GM19463 (cell line): ENCODE measurements at regions not wholly inside any gene's neighbourhood (a gene's known extent, or its start where the extent isn't known, plus 50 kb on each side); places are given as distances from the start of the nearest gene placed in this dataset.
A peak's percentile ranks its signal among the peaks of the same experiment; 100 is the strongest.
"Not testable (repeated sequence)": the region's sequence is repeated elsewhere in the genome, so short reads cannot be mapped to it uniquely, and the experiment has no call there.

Experiments
- ATAC-seq: cut with Tn5 transposase; IDR thresholded peaks from one replicate; pipeline ENCODE4 v1.9.1; 2021; ENCODE audit warnings: mild to moderate bottlenecking, moderate library complexity; ENCODE audit not compliant: unreplicated experiment

DNA sequence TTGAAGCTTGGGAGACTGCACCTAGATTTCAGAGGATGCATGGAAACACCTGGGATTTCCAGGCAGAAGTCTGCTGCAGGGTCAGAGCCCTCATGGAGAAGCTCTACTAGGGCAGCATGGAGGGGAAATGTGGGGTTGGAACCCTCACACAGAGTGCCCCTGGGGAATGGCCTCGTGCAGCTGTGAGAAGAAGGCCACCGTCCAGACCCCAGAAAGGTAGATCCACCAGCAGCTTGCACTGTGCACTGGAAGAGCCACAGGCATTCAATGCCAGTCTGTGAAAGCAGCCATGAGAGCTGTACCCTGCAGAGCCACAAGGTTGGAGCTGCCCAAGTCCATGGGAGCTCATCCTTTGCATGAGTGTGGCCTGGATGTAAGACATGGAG is 285.3 kb upstream of the FAM174A start:
- ATAC-seq, result no peak

DNA sequence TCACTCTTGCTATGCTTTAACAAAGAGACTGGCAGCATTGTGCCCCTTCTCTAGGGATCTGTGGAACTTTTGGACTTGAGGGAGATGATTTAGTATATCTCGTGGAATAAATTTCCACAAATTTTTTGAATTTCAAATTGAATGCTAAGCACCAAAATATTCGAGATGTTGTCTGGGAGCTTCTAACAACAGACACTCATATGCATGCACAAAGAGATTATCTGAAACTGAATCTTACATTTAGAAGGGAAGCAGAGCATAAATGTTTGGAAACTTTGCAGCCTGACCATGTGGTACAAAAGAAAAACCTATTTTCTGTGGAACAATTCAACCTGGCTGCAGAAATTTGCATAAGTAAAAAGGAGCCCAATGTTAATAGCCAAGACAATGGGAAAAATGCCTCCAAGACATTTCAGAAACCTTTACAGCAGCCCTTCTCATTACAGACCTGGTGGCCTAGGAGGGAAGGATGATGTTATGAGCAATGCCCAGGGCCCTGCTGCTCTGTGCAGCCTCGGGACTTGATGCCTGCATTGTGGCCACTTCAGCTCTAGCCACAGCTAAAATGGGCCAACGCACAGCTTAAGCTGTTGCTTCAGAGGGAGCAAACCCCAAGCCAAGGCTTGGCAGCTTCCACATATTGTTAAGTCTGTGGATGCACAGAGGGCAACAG is 285.8 kb upstream of the FAM174A start:
- no peak for ATAC-seq

DNA sequence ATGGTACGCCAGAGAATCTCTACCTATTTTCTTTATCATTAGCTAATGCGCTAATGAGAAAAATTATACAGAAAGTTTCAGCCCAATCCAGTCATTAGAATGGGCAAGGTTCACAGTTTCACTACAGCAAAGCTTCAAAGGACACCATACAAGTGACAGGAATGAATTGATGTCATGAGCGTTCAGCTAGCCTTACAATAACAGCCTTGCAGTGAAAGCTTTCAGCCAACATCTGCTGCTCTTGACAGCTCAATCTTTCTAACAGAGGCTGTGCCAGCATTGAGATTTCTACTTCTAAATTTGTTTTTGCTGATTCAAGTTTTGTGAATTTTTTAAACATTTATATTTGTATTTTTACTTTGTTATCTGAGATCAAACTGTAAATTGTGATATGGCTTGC is 302.4 kb upstream of the FAM174A start:
- no peak for ATAC-seq

DNA sequence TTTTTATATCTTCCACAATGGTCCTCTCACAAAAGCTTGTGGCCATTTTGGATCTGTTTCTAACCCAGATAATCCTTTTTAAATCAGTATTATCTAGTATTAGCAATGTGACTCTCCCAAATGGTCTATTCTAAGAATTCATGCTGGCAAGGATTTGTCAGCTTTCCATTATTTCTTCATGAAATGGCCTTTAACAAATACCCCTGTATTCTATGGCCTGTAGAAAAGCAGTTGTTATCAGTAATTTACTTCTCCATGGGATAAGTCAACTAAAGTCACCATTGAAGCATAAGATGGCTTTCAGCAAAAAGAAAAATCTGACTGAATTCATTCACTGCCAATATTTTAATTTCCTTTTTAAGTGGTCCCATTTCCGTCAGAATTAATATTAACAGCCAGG is 346.4 kb upstream of the FAM174A start:
- no peak for ATAC-seq

DNA sequence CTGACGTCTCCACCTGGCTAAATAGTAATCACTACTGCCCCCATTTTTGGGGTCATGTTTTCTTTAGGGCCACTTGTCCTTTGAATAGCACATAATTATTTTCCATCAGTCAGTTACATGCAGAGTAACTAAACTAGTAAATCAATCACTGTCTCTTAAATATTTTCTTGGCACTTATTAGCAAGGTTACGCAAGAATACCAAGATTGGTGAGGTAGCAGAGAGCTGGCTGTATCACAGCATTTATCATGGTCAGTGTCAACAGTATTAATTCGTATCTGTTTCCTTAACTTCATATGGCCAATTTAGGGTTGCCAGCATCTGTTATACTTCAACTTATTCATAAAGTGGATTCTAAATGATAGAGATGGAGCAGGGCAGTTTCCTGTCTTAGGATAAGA is 346.8 kb upstream of the FAM174A start:
- ATAC-seq, result no peak

DNA sequence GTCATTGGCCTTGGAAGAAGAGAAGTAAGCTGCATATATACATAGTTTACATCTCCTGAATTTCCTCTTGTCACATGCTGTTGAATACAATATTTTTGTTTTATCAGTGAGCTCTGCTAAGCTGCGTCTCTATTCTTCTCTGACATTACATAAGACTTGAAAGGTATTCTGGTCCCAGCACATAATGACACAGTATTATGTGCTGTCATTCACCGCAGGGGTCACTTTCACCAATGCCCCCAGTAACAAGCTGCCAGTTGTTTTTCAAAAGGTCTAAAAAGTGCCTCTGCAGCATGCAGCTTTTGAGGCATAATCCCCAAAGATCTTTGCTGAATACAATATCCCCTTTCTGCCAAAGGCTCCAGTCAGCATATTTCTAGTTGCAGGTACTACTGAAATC is 349.0 kb upstream of the FAM174A start:
- no peak for ATAC-seq

DNA sequence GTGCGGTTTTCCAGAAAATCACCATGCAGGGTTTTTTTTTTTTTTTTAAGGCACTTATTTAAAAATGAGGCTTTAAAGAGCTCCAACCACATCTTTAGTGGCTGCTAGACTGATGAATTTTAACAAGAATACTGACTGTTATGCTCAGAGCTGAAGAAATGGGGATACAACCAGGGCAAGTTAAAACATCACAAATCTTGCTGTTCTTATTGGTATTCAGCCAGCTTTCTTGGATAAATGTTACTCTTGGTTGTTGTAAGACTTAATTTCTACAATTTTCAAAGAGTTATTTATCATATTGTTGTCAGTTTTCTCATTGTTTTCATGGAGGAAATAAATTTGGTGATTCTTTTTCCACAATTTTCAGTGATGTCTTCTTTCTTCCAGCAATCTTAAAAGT is 352.8 kb upstream of the FAM174A start:
- no peak for ATAC-seq

DNA sequence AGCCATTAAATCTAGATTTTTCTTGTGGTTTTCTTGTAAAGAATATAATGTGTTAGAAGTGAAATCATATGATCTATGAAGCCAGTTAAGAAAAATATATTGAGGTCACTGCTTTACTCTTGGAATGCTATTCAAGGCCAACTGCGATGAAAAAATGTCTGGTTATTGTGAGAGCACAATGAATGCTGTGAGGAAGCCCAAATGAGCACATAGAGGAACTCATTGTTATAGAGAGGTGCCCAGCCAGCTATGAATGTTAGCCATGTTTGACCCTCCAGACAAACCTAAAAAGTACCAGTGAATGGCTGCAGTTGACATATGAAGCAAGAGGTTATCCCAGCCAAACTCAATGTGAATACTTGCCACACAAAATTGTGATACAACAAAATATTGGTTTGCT is 359.8 kb upstream of the FAM174A start:
- ATAC-seq, result no peak

DNA sequence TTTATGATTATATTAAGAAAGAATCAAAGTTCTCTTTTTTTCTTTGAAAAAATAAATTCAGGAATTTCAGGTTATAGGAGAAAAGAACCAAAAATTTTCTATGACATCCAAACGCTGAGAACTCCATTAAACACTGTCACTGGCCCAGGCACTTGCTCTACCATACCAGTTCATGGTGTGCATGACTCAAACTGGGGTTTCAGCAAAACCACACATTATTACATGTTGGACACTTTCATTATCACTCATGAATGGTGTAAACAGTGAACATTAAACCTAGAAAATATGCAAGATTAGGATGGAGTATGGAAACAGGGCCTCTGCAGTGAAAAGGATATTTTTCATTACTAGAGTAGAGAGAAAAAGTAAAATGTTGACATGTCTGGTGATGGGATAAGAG is 369.9 kb upstream of the FAM174A start:
- peak; percentile 100 for ATAC-seq

DNA sequence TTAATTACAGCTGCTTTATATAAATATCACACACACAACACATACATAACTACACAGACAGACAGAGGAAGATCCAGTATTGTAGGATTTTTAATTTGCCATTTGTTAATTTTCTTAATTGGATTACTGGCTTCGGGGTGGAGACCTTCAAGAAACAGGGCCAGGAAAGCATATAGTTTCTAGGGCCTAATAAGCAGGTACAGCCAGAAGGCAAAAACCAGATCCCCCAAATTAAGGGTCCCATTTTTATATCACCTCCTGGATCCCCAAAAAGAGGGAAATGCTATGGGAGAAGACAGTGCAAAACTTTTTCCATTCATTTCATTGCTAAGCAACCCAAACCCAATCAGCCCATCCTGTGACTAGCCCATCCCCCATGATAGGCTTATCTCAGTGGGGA is 373.3 kb upstream of the FAM174A start:
- no peak for ATAC-seq

DNA sequence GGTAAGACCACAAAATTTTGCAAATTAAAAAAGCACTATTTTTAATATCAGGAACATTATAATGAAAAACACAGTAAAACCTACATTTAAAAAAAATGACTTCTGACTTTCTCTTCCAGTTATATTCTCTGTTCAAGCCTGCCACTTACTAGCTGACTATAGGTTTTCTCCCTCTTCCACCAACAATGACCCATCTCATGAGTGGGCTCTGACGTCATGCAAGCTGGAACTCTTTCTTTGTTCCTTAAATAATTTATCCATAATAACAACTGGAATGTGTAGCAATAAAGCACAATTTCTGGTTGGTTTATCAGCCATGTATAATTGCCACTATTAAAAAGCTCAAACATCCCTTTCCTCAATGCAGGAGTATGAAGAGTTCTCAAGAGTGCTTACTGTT is 378.1 kb upstream of the FAM174A start:
- ATAC-seq, result no peak

DNA sequence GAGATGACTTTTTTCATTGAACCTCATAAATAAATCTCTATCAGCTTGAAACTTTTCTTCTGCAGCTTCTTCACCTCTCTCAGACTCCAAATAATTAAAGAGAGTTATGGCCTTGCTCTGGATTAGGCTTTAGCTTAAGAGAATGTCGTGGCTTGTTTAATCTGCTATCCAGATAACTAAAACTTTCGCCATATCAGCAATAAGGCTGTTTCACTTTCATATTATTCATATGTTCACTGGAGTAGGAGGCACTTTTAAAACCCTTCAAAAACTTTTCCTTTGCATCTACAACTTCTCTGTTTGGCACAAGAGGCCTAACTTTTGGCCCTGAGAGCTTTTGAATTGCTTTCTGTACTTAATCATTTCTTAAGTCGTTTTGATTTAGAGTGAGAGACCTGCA is 386.9 kb upstream of the FAM174A start:
- ATAC-seq, result no peak

DNA sequence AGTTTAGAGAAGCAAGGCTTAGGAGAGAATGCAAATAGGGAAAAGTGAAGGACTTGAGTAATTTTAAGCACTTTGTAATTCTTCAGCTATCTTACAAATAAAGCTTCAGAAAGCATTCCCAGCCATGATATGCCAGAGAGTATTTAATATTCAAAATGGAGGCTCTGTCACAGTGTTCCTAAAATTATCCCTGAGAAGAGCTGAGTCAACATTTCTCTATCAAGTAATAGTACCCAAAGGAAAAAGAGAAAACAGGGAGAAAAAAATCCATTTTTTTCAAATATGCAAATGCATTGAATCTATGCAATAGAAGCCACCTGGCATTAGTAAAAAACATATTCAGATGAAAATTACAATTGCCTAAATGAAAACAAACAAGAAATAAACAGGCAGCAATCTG is 392.6 kb upstream of the FAM174A start:
- no peak for ATAC-seq

DNA sequence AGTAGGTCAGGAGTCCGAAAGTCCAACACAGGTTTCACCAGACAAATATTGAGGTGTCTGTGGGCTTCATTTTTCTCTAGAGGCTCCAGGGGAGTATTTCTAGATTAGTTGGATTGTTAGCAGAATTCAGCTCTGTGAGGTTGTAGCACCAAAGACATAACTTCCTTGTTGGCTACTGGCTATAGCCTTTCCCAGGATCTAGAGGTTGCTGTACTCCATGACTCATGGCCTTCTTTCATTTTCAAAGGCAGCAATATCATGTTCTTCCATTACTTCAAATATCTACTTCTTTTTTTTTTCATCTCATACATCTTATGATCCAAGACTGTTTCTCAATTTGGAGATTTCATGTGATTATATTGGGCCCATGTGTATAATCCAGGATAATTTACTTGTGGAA is 404.0 kb upstream of the FAM174A start:
- no peak for ATAC-seq

DNA sequence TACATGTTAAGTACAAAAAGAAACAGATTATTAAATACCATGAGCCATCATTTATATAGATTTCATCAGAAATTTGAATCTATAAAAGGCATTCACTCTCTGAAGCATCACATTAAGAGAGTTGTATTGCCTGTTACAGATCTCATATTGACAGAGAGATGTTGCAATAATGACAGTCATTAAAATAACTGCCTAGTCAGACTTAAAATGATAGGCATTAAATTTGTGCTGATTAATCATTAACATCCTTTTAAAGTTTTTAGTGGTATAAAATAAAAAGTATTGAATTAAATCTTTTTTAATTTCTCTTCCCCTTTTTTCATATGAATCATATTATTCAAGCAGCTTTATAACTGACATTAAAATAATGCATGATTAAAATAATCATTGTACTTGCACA is 404.9 kb upstream of the FAM174A start:
- no peak for ATAC-seq

DNA sequence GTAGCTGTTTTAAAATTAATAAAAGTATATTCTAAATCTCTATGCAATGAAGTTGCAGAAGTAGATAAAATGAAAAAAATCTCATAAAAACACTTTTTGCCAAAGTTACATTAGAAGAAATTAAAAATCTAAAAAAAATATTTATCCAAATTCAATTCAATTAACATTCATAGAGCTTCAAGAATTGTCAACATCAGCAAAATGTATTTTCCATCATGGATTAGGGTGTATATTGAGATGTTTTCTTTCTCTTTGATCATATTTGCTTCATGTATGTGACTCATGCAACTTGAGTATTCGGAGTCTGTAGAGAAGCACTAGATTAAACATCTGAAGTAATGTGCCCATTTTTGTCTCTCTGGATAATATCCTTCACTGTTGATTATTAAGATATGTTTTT is 415.3 kb upstream of the FAM174A start:
- ATAC-seq, result no peak

DNA sequence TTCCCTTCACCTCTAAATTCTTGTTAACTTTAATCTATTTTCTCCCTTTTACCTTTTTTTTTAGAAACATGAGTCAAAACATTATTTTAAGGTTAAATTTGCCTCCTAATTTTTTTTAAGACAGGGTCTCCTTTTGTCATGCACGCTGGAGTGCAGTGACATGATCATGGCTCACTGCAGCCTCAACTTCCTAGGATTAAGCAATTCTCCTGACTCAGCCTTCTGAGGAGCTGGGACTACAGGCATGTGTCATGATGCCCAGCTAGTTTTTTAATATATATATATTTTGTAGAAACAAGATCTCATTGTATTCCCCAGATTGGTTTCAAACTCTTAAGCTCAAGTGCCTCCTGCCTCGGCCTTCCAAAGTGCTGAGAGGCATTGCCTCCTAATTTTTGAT is 424.7 kb upstream of the FAM174A start:
- no peak for ATAC-seq

DNA sequence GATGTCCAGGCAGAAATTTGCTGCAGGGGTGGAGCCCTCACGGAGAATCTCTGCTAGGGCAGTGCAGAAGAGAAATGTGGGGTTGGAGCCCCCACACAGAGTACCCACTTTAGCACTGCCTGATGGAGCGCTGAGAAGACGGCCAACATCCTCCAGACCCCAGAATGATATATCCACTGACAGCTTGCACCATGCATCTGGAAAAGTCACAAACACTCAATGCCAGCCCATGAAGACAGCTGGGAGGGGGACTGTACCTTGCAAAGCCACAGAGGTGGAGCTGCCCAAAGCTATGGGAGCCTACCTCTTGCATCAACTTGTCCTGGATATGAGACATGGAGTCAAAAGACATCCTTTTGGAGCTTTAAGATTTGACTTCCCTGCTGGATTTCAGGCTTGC is 426.3 kb upstream of the FAM174A start:
- no peak for ATAC-seq

DNA sequence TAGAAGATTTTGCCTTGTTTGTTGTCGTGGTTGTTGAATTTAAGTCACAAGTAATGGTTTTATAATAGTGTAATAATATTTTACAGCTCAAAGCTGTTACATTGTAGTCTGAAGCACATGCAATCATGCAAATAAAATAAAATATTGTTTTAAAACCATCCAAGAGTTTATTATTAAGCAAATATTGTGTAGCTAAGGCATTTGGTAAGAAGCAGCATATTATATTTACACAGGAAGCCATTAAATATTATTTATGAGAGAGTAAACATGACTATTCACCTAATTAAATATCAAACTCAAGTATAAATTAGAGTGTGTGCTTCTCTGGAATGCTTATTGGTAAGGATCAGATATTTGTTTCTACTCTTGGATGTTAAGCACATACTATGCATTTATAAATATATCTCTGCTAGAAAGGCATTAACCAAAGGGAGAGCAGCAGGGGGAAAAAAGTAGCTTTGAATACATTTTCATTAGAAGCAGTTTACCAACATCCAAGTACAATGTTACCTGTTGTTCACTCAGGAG is 431.5 kb upstream of the FAM174A start:
- ATAC-seq, result not testable (repeated sequence)

DNA sequence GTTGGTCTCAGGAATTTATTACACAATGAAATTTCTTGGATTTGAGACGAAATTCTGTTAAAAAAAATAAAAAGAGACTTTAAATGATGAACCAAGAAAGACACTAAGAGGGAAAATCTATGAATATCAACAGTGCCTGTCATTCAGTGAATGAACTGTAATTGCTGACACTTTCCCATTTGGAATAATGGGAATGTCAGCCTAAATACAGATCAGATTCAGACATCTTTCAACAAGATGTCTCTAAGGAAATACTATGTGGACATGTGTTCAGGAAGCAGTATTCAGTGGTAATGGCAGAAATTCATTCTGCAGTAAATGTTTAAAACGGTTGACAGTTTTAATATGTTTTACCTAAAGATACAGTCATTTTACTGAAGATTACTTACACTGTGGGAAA is 433.7 kb upstream of the FAM174A start:
- ATAC-seq, result not testable (repeated sequence)

DNA sequence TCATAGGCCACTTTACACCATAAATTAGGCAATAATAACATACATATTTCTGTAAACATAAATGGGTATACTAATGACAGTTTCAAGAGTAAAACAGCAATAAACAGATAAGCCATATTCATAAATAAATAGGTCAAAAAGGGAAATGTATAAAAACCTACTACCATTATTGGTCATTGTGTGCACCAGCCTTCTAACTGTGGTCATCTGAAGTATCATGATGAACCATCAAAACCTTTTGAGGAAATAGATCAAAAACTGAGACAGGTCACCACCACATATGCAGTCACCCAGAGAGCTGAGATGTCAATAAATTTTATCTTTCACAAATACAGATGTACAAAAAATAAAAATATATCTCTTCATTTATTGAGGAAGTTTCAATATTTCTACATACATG is 438.8 kb upstream of the FAM174A start:
- ATAC-seq, result not testable (repeated sequence)

DNA sequence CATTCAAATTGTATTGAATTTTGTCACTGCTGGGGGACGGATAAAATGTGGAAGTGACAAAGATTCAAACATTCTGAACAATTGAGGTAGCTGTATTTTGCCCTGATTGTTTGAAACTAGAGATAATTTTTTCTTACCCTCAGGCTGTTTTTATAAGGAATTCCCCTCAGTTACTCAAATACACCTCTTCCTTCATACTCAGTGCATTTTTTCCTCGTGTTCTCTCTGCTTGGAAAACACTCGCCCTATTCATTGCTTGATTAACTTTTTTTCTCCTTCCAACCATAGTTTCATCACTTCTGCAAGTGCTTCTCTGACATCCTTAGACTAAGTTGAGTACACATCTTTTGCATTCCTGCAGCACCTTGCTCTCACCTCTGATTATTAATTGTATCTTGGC is 454.5 kb upstream of the FAM174A start:
- not testable (repeated sequence) for ATAC-seq

DNA sequence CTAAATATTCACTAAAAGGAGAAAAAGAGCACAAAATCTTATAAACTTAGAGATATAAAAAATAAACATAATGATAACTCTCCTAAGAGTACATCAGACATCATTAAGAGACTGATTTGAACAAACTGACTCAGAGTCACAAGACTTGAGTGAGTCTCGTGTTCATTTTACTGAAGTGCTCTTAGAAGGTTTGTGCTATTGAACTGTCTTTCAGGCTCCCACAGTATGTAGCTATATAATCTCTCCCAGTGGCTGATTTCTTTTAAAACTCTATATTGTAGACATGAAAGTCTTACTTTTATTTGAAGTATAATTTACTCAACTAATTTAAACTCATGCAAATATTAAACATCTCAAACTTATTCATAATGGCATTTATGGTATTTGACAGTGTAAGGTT is 456.0 kb upstream of the FAM174A start:
- ATAC-seq, result not testable (repeated sequence)
